Peyer's patch (tissue), 4 donors: ENCODE measurements at regions not wholly inside any gene's neighbourhood (a gene's known extent, or its start where the extent isn't known, plus 50 kb on each side); places are given as distances from the start of the nearest gene placed in this dataset.

Experiments used
- POLR2A ChIP-seq, 2 donors: fragments of 450-650 bp; IDR thresholded peaks; one replicate each; pipeline ENCODE4 v1.5.1; 2017; ENCODE audit warnings: antibody characterized with exemption in 2 of 2, mild to moderate bottlenecking in 2 of 2, moderate library complexity in 2 of 2
- TF ChIP-seq, protein P1 (sequence below), 6 experiments: fragments of 450-650 bp in 4 of 6; fragments of 200-600 bp in 2 of 6; sonication (generic) in 1 of 6; IDR thresholded peaks; one replicate each; pipeline ENCODE4 v1.5.1; 2017 to 2019; ENCODE audit warnings: antibody characterized with exemption in 6 of 6, mild to moderate bottlenecking in 3 of 6, moderate library complexity in 1 of 6

- TF ChIP-seq, protein P1, sequence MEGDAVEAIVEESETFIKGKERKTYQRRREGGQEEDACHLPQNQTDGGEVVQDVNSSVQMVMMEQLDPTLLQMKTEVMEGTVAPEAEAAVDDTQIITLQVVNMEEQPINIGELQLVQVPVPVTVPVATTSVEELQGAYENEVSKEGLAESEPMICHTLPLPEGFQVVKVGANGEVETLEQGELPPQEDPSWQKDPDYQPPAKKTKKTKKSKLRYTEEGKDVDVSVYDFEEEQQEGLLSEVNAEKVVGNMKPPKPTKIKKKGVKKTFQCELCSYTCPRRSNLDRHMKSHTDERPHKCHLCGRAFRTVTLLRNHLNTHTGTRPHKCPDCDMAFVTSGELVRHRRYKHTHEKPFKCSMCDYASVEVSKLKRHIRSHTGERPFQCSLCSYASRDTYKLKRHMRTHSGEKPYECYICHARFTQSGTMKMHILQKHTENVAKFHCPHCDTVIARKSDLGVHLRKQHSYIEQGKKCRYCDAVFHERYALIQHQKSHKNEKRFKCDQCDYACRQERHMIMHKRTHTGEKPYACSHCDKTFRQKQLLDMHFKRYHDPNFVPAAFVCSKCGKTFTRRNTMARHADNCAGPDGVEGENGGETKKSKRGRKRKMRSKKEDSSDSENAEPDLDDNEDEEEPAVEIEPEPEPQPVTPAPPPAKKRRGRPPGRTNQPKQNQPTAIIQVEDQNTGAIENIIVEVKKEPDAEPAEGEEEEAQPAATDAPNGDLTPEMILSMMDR (IDR thresholded peaks at IDR 0.05), result peak; percentile 17 to 91 (median 76)
- no peak for TF ChIP-seq POLR2A (IDR thresholded peaks at IDR 0.05)
Observed at GRCh38 chr5:164013077-164013670, 507.8 kb downstream of the MAT2B start.
